SK-N-SH (cell line): ENCODE measurements at regions not wholly inside any gene's neighbourhood (a gene's known extent, or its start where the extent isn't known, plus 50 kb on each side); places are given as distances from the start of the nearest gene placed in this dataset.

ENCODE experiments used
- CTCF ChIA-PET: fragments of 300-600, 350-600 bp; formaldehyde crosslinking; extraction: SDS; loops from one replicate; lab custom pipeline; 2021; lab: Yijun Ruan, JAX
- POLR2A ChIA-PET: fragments of 350-600 bp; sonication (Branson Sonifier 250); formaldehyde crosslinking; extraction: SDS; loops from one replicate; lab custom pipeline; 2020; ENCODE audit warnings: antibody characterized with exemption, inconsistent platforms; lab: Yijun Ruan, JAX
- DNase-seq: peaks from one replicate; pipeline ENCODE4 v3.0.0; 2012
- H2AFZ ChIP-seq: fragments of 200-600 bp; sonication (generic); 2 replicates; pipeline ENCODE4 v1.8.1; 2016; ENCODE audit warnings: antibody characterized with exemption, mild to moderate bottlenecking, low read depth
- H3F3A ChIP-seq: fragments of 200-600 bp; sonication (generic); replicated peaks from 2 replicates; pipeline ENCODE3; 2016; ENCODE audit warnings: antibody characterized with exemption, mild to moderate bottlenecking; ENCODE audit not compliant: insufficient read depth
- H3K27ac ChIP-seq, 2 experiments: fragments of 200-500 bp in 1 of 2; fragments of 200-600 bp in 1 of 2; sonication (Bioruptor generic) in 1 of 2; sonication (generic), shearing (Covaris generic) in 1 of 2; 2 replicates each; pipeline versions ENCODE4 v1.5.1 to v1.6.1; 2014 to 2016; ENCODE audit warnings: low read depth in 2 of 2, inconsistent platforms in 1 of 2, low read length in 1 of 2, mild to moderate bottlenecking in 1 of 2, mixed read lengths in 1 of 2
- H3K27me3 ChIP-seq: fragments of 200-600 bp; sonication (generic), shearing (Covaris generic); 2 replicates; pipeline ENCODE4 v1.6.1; 2016; ENCODE audit warnings: mixed run types; ENCODE audit not compliant: insufficient read depth
- H3K36me3 ChIP-seq, 2 experiments: fragments of 200-500 bp in 1 of 2; fragments of 200-600 bp in 1 of 2; sonication (Bioruptor generic) in 1 of 2; sonication (generic) in 1 of 2; replicated peaks in 1 of 2; 2 replicates each; pipeline versions ENCODE3 to v1.5.1; 2014 to 2016; ENCODE audit warnings: low read length in 1 of 2, mild to moderate bottlenecking in 1 of 2; ENCODE audit not compliant: insufficient read depth in 2 of 2, control insufficient read depth in 1 of 2
- H3K4me1 ChIP-seq, 2 experiments: fragments of 200-500 bp in 1 of 2; fragments of 200-600 bp in 1 of 2; sonication (Bioruptor generic) in 1 of 2; sonication (generic), shearing (Covaris generic) in 1 of 2; 2 replicates each; pipeline versions ENCODE4 v1.5.1 to v1.6.1; 2014 to 2016; ENCODE audit warnings: low read depth in 1 of 2, low read length in 1 of 2, mixed run types in 1 of 2; ENCODE audit not compliant: insufficient read depth in 2 of 2, control insufficient read depth in 1 of 2
- H3K4me2 ChIP-seq: fragments of 200-600 bp; sonication (generic), shearing (Covaris generic); 2 replicates; pipeline ENCODE4 v1.6.1; 2017; ENCODE audit warnings: mixed run types
- H3K4me3 ChIP-seq, 2 experiments: fragments of 200-500 bp in 1 of 2; fragments of 200-600 bp in 1 of 2; sonication (Bioruptor generic) in 1 of 2; sonication (generic), shearing (Covaris generic) in 1 of 2; 2 replicates each; pipeline versions ENCODE4 v1.5.1 to v1.8.1; 2014 to 2016; ENCODE audit warnings: low read depth in 2 of 2, inconsistent platforms in 1 of 2, low read length in 1 of 2, mild to moderate bottlenecking in 1 of 2, mixed read lengths in 1 of 2, moderate library complexity in 1 of 2
- H3K79me2 ChIP-seq: fragments of 200-600 bp; sonication (generic); 2 replicates; pipeline ENCODE4 v1.8.1; 2017; ENCODE audit warnings: mild to moderate bottlenecking; ENCODE audit not compliant: insufficient read depth
- H3K9ac ChIP-seq: fragments of 200-600 bp; sonication (generic); 2 replicates; pipeline ENCODE4 v1.6.1; 2017; ENCODE audit warnings: mixed run types
- H3K9me2 ChIP-seq: fragments of 200-600 bp; sonication (generic); 2 replicates; pipeline ENCODE4 v1.6.1; 2017; ENCODE audit warnings: mixed run types
- H3K9me3 ChIP-seq: fragments of 200-600 bp; sonication (generic); 2 replicates; pipeline ENCODE4 v1.6.1; 2017; ENCODE audit warnings: mixed run types, mild to moderate bottlenecking, moderate library complexity
- H4K20me1 ChIP-seq: fragments of 200-600 bp; sonication (generic); 2 replicates; pipeline ENCODE4 v1.6.1; 2017; ENCODE audit warnings: mild to moderate bottlenecking, mixed run types; ENCODE audit not compliant: insufficient read depth
- ELF1 ChIP-seq: IDR thresholded peaks from 2 replicates; pipeline ENCODE4 v1.4.0; 2012
- EP300 ChIP-seq, 2 experiments: IDR thresholded peaks; 2 replicates each; pipeline versions ENCODE4 v1.4.0 to v1.6.1; 2012; ENCODE audit warnings: borderline replicate concordance in 1 of 2, low read depth in 1 of 2, low read length in 1 of 2
- FOXM1 ChIP-seq: IDR thresholded peaks from 2 replicates; pipeline ENCODE4 v1.4.0; 2012; ENCODE audit warnings: low read depth, mild to moderate bottlenecking
- GABPA ChIP-seq: IDR thresholded peaks from 2 replicates; pipeline ENCODE4 v1.4.0; 2012; ENCODE audit warnings: low read depth, mild to moderate bottlenecking
- GATA2 ChIP-seq: sonication (generic); formaldehyde crosslinking; IDR thresholded peaks from 2 replicates; pipeline ENCODE4 v1.5.0; 2020; ENCODE audit warnings: mild to moderate bottlenecking, missing genetic modification reagents
- JUND ChIP-seq: IDR thresholded peaks from 2 replicates; pipeline ENCODE4 v1.4.0; 2012
- POLR2AphosphoS5 ChIP-seq: IDR thresholded peaks from 2 replicates; pipeline ENCODE4 v1.6.1; 2012; ENCODE audit warnings: low read depth, low read length
- RCOR1 ChIP-seq: fragments of 150-350 bp; IDR thresholded peaks from 2 replicates; pipeline ENCODE4 v1.6.1; 2017; ENCODE audit warnings: antibody characterized with exemption, low read length
- SMC3 ChIP-seq: IDR thresholded peaks from 2 replicates; pipeline ENCODE4 v1.6.1; 2012; ENCODE audit warnings: low read depth, low read length, improper control_type of control experiment
- USF1 ChIP-seq: IDR thresholded peaks from 2 replicates; pipeline ENCODE4 v1.4.0; 2012; ENCODE audit warnings: low read depth, borderline replicate concordance
- WGBS: methylation state at CpG from one replicate; pipeline ENCODE4 v1.1.6; 2017; ENCODE audit warnings: low lambda C conversion rate; 5-methylcytosine and 5-hydroxymethylcytosine counted together
- TF ChIP-seq, protein P1 (sequence below): fragments of 150-350 bp; IDR thresholded peaks from 2 replicates; pipeline ENCODE4 v1.6.1; 2017; ENCODE audit warnings: antibody characterized with exemption, low read length, low read depth, borderline replicate concordance

GRCh38 chr1:82073071-82073470, 272.3 kb downstream of the ADGRL2 start:
- 40% methylated on average over 1 of the region's 1 CpG for WGBS
- no peak for TF ChIP-seq FOXM1
- no peak for TF ChIP-seq SMC3
- Histone ChIP-seq H3K4me1 (no peaks in the 10 kb centered on the region), H3K27ac (no peak overlapping the region), H3K27me3 (no peaks in the 10 kb centered on the region), H3K4me3 (no peak overlapping the region), H3K9me3 (no peaks in the 10 kb centered on the region), H3K36me3 (no peaks in the 10 kb centered on the region), H2AFZ (no peak overlapping the region), H4K20me1 (no peaks in the 10 kb centered on the region), H3F3A (no peaks in the 10 kb centered on the region), H3K9me2 (no peaks in the 10 kb centered on the region), H3K4me2 (no peak overlapping the region), H3K79me2 (no peaks in the 10 kb centered on the region), H3K9ac (no peak overlapping the region)
- ChIA-PET POLR2A (no interaction called here), CTCF (interaction anchor here (1.2 kb wide), 1 partner anchor 9 kb away, joined by 3 read pairs; no protein-coding TSS in a partner anchor)
- no peak for DNase-seq

DNA sequence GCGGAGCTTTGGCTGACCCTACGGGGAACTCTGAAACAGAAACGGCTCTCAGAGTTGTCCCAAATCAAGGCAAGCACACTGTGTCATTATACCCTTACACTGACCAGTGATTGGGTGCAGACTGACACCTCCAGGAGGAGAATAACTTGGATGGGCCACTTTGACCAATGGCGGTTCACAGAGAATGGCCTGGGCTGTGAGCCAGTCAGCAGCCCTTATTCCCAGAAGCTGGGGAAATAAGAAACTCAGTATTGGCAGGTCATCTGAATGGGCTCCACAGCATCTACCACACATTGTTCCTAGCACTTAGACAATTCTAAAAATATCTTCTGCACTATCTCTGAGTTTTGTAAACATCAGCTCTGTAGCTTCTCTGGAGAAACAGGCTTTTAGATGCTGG, 265.2 kb downstream of the ADGRL2 start:
- Histone ChIP-seq H3K4me3 (no peak overlapping the region), H3K9me3 (no peaks in the 10 kb centered on the region), H3K36me3 (no peaks in the 10 kb centered on the region), H3K9ac (no peak overlapping the region), H3F3A (no peaks in the 10 kb centered on the region), H3K79me2 (no peaks in the 10 kb centered on the region), H3K27me3 (no peaks in the 10 kb centered on the region), H3K4me1 (peaks cover 0 to 2% of the 10 kb centered on the region in 2 experiments; a peak in 1 of 4 replicates), H4K20me1 (no peaks in the 10 kb centered on the region), H3K27ac (no peak overlapping the region), H3K4me2 (no peak overlapping the region), H2AFZ (no peak overlapping the region), H3K9me2 (no peaks in the 10 kb centered on the region)
- 83% methylated on average over 4 of the region's 4 CpGs for WGBS
- no peak for TF ChIP-seq JUND
- TF ChIP-seq FOXM1, result no peak
- TF ChIP-seq GATA2 (CRISPR knock-in tag), result no peak
- TF ChIP-seq GABPA, result no peak
- TF ChIP-seq, protein P1, sequence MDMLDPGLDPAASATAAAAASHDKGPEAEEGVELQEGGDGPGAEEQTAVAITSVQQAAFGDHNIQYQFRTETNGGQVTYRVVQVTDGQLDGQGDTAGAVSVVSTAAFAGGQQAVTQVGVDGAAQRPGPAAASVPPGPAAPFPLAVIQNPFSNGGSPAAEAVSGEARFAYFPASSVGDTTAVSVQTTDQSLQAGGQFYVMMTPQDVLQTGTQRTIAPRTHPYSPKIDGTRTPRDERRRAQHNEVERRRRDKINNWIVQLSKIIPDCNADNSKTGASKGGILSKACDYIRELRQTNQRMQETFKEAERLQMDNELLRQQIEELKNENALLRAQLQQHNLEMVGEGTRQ, result no peak
- no peak for TF ChIP-seq EP300 (IDR thresholded peaks at IDR 0.05; ENCODE audit: borderline replicate concordance in 1 of 2, low read depth in 1 of 2, low read length in 1 of 2)
- TF ChIP-seq ELF1, result no peak
- no peak for TF ChIP-seq USF1
- TF ChIP-seq POLR2AphosphoS5, result no peak
- ChIA-PET CTCF (interaction anchor here (3.3 kb wide), 1 partner anchor 10 kb away, joined by 11 read pairs; no protein-coding TSS in a partner anchor), POLR2A (no interaction called here)
- no peak for DNase-seq

DNA sequence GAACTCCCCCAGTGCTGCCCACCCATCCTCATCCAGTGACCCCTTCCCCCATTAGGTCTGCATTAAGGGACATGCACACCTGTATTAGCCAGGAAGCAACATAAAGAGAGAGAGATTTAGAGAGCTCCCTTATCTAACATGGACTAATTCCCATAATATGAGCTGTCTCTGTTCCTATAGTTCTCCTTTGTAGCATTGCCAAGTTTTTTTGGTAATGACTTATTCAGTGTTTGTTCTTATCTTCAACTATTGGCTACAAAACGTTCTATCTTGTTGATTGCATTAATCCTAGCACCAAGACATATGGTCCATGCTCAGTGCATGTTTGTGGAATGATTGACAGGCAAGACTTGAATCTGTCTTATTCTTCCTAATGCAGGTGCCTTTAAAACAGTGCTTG, 264.0 kb downstream of the ADGRL2 start:
- WGBS, result 0% methylated on average over 1 of the region's 1 CpG
- no peaks in the 10 kb centered on the region for H3F3A ChIP-seq
- no peak for DNase-seq
- no peaks in the 10 kb centered on the region for H3K9me3 ChIP-seq
- no peaks in the 10 kb centered on the region for H4K20me1 ChIP-seq
- no peak overlapping the region for H3K4me2 ChIP-seq
- no peak overlapping the region for H3K27ac ChIP-seq
- peaks cover 0 to 2% of the 10 kb centered on the region in 2 experiments; a peak in 1 of 4 replicates for H3K4me1 ChIP-seq
- no peak overlapping the region for H3K9ac ChIP-seq
- no peaks in the 10 kb centered on the region for H3K36me3 ChIP-seq
- TF ChIP-seq RCOR1, result no peak
- TF ChIP-seq, all 33 proteins: peak for 0
- CTCF ChIA-PET, result interaction anchor here (1.2 to 3.3 kb wide), 2 partner anchors 9 to 11 kb away, joined by 3 to 11 read pairs; no protein-coding TSS in a partner anchor
- Histone ChIP-seq H3K4me3 (no peak overlapping the region), H3K27me3 (no peaks in the 10 kb centered on the region), H2AFZ (no peak overlapping the region), H3K9me2 (no peaks in the 10 kb centered on the region), H3K79me2 (no peaks in the 10 kb centered on the region)
- POLR2A ChIA-PET, result no interaction called here
